ENCODE measurements at regions not wholly inside any gene's neighbourhood (a gene's known extent, or its start where the extent isn't known, plus 50 kb on each side); places are given as distances from the start of the nearest gene placed in this dataset.

- TF ChIP-seq CTCF (IDR thresholded peaks at IDR 0.05; ENCODE audit: low read depth, low read length, poor library complexity, severe bottlenecking) = no peak
- TF ChIP-seq EZH2phosphoT487 (IDR thresholded peaks at IDR 0.05; ENCODE audit: borderline replicate concordance, low read length) = no peak
Observed at GRCh38 chr6:47371139-47371869, 61.6 kb upstream of the TNFRSF21 start.

Data from DOHH2 (cell line).